ENCODE measurements at regions not wholly inside any gene's neighbourhood (a gene's known extent, or its start where the extent isn't known, plus 50 kb on each side); places are given as distances from the start of the nearest gene placed in this dataset.

DNA sequence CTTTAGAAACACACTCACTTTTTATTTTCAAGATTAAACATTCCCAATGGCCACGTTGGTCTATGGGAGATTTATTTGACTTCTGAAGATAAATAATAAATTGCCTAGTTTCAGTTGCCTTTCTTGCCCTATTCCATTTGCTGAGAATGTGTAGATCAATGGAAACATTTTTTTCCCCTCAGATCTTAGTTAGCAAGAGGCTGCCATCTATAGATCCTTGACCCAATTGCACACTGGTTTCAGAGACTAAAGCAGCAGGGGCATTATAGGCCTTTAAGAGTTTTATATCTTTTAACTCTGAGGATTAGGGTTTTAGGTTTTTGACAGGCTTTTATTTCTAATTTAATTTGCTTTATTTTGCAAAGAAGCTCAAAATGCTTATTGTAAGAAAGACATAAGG lies 163.2 kb upstream of the GPR26 start:
- TF ChIP-seq, protein P1, sequence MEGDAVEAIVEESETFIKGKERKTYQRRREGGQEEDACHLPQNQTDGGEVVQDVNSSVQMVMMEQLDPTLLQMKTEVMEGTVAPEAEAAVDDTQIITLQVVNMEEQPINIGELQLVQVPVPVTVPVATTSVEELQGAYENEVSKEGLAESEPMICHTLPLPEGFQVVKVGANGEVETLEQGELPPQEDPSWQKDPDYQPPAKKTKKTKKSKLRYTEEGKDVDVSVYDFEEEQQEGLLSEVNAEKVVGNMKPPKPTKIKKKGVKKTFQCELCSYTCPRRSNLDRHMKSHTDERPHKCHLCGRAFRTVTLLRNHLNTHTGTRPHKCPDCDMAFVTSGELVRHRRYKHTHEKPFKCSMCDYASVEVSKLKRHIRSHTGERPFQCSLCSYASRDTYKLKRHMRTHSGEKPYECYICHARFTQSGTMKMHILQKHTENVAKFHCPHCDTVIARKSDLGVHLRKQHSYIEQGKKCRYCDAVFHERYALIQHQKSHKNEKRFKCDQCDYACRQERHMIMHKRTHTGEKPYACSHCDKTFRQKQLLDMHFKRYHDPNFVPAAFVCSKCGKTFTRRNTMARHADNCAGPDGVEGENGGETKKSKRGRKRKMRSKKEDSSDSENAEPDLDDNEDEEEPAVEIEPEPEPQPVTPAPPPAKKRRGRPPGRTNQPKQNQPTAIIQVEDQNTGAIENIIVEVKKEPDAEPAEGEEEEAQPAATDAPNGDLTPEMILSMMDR (IDR thresholded peaks at IDR 0.05; ENCODE audit: extremely low read depth in 1 of 2, insufficient read depth in 1 of 2, low read depth in 1 of 2, low read length in 2 of 2), result no peak
- TF ChIP-seq POLR2A (IDR thresholded peaks at IDR 0.05; ENCODE audit: low read depth, low read length) (no peak), EZH2 (IDR thresholded peaks at IDR 0.05; ENCODE audit: borderline replicate concordance, low read depth, low read length, severe bottlenecking) (no peak), GATA2 (IDR thresholded peaks at IDR 0.05; ENCODE audit: insufficient read depth, insufficient read length, low read depth, low read length) (no peak), POLR2AphosphoS5 (IDR thresholded peaks at IDR 0.05; ENCODE audit: insufficient read depth, low read depth, low read length) (no peak), FOS (IDR thresholded peaks at IDR 0.05; ENCODE audit: borderline replicate concordance, insufficient read depth, low read length) (no peak)
- TF ChIP-seq, protein P2, sequence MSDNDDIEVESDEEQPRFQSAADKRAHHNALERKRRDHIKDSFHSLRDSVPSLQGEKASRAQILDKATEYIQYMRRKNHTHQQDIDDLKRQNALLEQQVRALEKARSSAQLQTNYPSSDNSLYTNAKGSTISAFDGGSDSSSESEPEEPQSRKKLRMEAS (IDR thresholded peaks at IDR 0.05; ENCODE audit: insufficient read depth, insufficient read length), result no peak
